AG10803 (cell line): ENCODE measurements at regions not wholly inside any gene's neighbourhood (a gene's known extent, or its start where the extent isn't known, plus 50 kb on each side); places are given as distances from the start of the nearest gene placed in this dataset.

Experiments used
- DNase-seq: peaks from one replicate; pipeline ENCODE4 v3.0.0; 2010; ENCODE audit warnings: low read depth
- H3K4me3 ChIP-seq: 2 replicates; pipeline ENCODE4 v1.5.1; 2011; ENCODE audit warnings: mild to moderate bottlenecking, low read length, control low read depth
- TF ChIP-seq, protein P1 (sequence below): conservative IDR thresholded peaks from 2 replicates; pipeline ENCODE4 v1.5.1; 2011; ENCODE audit warnings: mild to moderate bottlenecking, low read length, control low read depth, inconsistent platforms

DNA sequence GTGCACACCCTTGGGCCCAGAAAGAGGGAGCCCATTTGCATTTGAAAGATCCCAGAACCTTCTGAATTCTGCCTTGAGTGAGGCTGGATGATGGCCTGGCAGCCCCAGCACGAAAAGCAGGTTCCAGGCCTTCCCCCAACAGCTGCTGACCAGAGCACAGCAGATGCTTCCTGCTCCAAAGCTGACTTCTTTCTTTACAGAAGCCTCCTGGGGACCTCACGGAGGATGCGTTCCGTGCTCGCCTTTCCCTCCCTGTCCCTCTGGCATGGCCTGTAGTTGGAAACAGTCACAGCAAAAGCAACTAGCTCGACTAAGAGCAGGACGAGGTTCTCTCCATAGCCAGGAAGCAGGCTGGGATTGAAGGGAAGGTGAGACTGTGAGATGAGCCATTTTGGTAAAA, 107.7 kb upstream of the B3GAT1 start:
- H3K4me3 ChIP-seq = no peak overlapping the region
- DNase-seq = no peak
- TF ChIP-seq, protein P1, sequence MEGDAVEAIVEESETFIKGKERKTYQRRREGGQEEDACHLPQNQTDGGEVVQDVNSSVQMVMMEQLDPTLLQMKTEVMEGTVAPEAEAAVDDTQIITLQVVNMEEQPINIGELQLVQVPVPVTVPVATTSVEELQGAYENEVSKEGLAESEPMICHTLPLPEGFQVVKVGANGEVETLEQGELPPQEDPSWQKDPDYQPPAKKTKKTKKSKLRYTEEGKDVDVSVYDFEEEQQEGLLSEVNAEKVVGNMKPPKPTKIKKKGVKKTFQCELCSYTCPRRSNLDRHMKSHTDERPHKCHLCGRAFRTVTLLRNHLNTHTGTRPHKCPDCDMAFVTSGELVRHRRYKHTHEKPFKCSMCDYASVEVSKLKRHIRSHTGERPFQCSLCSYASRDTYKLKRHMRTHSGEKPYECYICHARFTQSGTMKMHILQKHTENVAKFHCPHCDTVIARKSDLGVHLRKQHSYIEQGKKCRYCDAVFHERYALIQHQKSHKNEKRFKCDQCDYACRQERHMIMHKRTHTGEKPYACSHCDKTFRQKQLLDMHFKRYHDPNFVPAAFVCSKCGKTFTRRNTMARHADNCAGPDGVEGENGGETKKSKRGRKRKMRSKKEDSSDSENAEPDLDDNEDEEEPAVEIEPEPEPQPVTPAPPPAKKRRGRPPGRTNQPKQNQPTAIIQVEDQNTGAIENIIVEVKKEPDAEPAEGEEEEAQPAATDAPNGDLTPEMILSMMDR = no peak

DNA sequence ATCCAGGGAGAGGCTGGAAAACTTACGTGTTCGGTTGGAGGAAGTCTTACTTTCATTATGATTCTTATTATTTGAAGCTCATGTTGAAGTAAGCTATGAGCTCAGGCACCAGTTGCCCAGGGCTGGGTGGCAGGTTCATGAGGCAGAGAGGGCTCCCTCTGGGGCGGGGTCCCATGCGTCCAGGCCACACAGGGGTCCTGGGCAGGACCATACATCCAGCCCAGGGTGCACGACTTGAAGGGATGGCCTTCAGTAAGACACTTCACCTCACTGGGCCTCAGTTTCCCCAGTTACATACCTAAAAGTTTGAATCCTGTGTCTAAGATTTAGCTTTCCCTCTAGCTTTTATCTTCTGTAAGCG, 107.3 kb upstream of the B3GAT1 start:
- TF ChIP-seq, protein P1 = no peak
- no peak for DNase-seq
- H3K4me3 ChIP-seq = no peak overlapping the region

DNA sequence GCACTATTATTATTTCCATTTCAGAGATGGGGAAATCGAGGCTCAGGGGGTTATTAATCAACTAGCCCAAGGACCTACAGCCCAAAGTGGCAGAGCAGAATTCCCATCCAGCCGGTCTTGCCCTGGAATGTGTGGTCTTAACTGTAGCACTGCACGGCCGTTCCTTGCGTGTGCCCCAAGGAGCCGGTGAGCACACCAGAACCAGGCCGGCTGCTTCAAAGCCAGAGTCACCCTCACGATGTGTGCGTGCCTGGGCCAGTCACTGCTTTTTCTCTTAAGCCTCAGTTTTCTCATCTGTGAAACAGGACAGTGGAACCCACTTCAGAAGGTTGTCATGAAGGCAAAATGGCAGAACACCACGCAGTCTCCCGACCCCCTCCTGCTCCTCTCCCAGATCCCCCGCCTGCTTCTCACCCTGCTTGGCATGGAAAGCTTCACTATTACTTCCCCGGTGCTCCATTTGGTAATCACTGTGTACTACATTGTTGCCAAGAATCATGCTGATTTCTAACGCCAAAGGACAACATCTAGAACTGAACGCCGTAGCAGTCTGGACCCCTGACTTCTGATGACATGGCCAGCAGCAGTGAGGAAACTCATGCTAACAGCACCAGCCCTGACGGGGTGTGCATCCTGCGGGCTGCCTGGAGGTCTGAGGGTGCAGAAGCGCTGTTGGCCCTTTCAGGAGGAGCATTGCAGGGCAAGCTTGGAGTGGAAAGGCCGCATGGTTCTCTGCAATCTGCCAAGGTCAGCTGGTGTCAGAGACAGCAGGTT, 106.8 kb upstream of the B3GAT1 start:
- no peak for DNase-seq
- no peak overlapping the region for H3K4me3 ChIP-seq
- TF ChIP-seq, protein P1 = no peak

- H3K4me3 ChIP-seq = no peak overlapping the region
- DNase-seq = no peak
- TF ChIP-seq, protein P1 = no peak
Measured at GRCh38 chr11:134517621-134518293, 105.7 kb upstream of the B3GAT1 start.

DNA sequence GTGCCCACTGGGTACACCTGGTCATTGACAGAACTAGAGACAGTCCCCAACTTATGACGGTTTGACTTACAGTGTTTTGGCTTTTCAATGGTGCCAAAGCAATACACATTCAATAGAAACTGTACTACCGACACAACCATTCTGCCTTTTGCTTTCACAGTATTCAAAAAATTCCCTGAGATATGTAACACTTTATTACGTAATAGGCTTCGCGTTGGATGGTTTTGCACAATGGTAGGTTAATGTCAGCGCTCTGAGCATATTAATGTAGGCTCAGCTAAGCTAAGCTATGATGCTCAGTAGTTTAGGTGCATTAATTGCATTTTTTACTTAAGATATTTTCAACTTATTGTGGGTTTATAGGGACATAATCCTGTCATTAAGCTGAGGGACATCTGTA, 105.1 kb upstream of the B3GAT1 start:
- TF ChIP-seq, protein P1 = no peak
- H3K4me3 ChIP-seq = no peak overlapping the region
- no peak for DNase-seq

DNA sequence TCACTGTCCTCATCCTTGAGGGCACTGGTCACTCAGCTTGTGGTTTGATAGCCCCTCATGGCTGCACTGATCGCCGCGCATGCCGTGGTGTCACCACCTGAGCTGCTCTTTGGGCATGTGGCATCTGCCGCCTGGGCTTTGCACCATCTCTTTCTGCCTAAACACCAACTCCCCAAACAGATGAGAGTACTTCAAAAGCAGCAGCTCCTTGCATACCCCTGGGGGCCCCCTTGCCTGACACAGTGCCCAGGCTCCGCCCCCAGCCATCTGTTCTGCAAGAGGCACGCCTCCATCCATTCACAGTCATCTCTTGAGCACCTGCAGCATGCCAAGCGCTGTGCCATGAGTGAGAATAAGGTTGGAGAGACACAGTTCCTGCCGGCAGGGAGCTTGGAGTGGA, 104.5 kb upstream of the B3GAT1 start:
- TF ChIP-seq, protein P1 = no peak
- DNase-seq = no peak
- no peak overlapping the region for H3K4me3 ChIP-seq
